HEK293 (cell line): ENCODE measurements at regions not wholly inside any gene's neighbourhood (a gene's known extent, or its start where the extent isn't known, plus 50 kb on each side); places are given as distances from the start of the nearest gene placed in this dataset.

ENCODE experiments used
- CTCF ChIA-PET: fragments of 350-600 bp; formaldehyde crosslinking; extraction: SDS; loops from one replicate; lab custom pipeline; 2021; ENCODE audit warnings: antibody characterized with exemption; lab: Yijun Ruan, JAX
- POLR2A ChIA-PET: fragments of 300-600 bp; formaldehyde crosslinking; extraction: SDS; loops from one replicate; lab custom pipeline; 2020; ENCODE audit warnings: antibody characterized with exemption, inconsistent platforms; lab: Yijun Ruan, JAX
- H3K27ac ChIP-seq: fragments of 200-500 bp; sonication (Bioruptor generic); 2 replicates; pipeline ENCODE4 v1.5.1; 2014; ENCODE audit warnings: low read depth, low read length, control low read depth, inconsistent platforms; ENCODE audit errors: extremely low read depth
- H3K36me3 ChIP-seq, 2 experiments: fragments of 200-500 bp in 1 of 2; sonication (Bioruptor generic) in 1 of 2; 1 replicate in 1 of 2; 2 replicates in 1 of 2; pipeline ENCODE4 v1.5.1; 2014 to 2017; ENCODE audit warnings: inconsistent platforms in 2 of 2, low read length in 2 of 2; ENCODE audit not compliant: control insufficient read depth in 2 of 2, insufficient read depth in 1 of 2
- H3K4me1 ChIP-seq: fragments of 200-500 bp; sonication (Bioruptor generic); 2 replicates; pipeline ENCODE4 v1.5.1; 2014; ENCODE audit warnings: mild to moderate bottlenecking, low read length, inconsistent platforms; ENCODE audit not compliant: control insufficient read depth, insufficient read depth
- H3K4me3 ChIP-seq: 2 replicates; pipeline ENCODE4 v1.5.1; 2011; ENCODE audit warnings: low read depth, mild to moderate bottlenecking, control low read depth, low read length, moderate library complexity
- H3K9me3 ChIP-seq: fragments of 200-500 bp; sonication (Bioruptor generic); 2 replicates; pipeline ENCODE4 v1.5.1; 2014; ENCODE audit warnings: low read depth, low read length, inconsistent platforms; ENCODE audit not compliant: control insufficient read depth, insufficient read depth
- GLI2 ChIP-seq: fragments of 450-650 bp; formaldehyde crosslinking; IDR thresholded peaks from 2 replicates; pipeline ENCODE4; 2017; ENCODE audit warnings: missing biosample characterization, missing genetic modification characterization, low read depth, borderline replicate concordance
- GLIS2 ChIP-seq: fragments of 450-650 bp; formaldehyde crosslinking; IDR thresholded peaks from 2 replicates; pipeline ENCODE4 v1.5.1; 2016; ENCODE audit warnings: missing biosample characterization, missing genetic modification characterization
- IKZF3 ChIP-seq: fragments of 450-650 bp; IDR thresholded peaks from 2 replicates; pipeline ENCODE4 v1.5.0; 2018; ENCODE audit warnings: missing biosample characterization, mild to moderate bottlenecking, missing genetic modification characterization, moderate library complexity
- KLF16 ChIP-seq: fragments of 450-650 bp; formaldehyde crosslinking; IDR thresholded peaks from 2 replicates; pipeline ENCODE4 v1.5.1; 2017; ENCODE audit warnings: missing biosample characterization, missing genetic modification characterization
- ZBTB49 ChIP-seq: fragments of 450-650 bp; formaldehyde crosslinking; IDR thresholded peaks from 2 replicates; pipeline ENCODE4 v1.5.1; 2016; ENCODE audit warnings: missing biosample characterization, missing genetic modification characterization, low read depth
- ZFP37 ChIP-seq: fragments of 450-650 bp; formaldehyde crosslinking; IDR thresholded peaks from 2 replicates; pipeline ENCODE4 v1.5.1; 2016; ENCODE audit warnings: missing biosample characterization, missing genetic modification characterization
- ZFP69B ChIP-seq: fragments of 450-650 bp; formaldehyde crosslinking; IDR thresholded peaks from 2 replicates; pipeline ENCODE4 v1.5.1; 2016; ENCODE audit warnings: missing biosample characterization, missing genetic modification characterization
- ZNF140 ChIP-seq: fragments of 450-650 bp; formaldehyde crosslinking; IDR thresholded peaks from 2 replicates; pipeline ENCODE4 v1.5.1; 2016; ENCODE audit warnings: missing biosample characterization, missing genetic modification characterization
- ZNF175 ChIP-seq: fragments of 450-650 bp; formaldehyde crosslinking; IDR thresholded peaks from 2 replicates; pipeline ENCODE4 v1.5.1; 2016; ENCODE audit warnings: missing biosample characterization, missing genetic modification characterization
- ZNF202 ChIP-seq: fragments of 450-650 bp; formaldehyde crosslinking; IDR thresholded peaks from 2 replicates; pipeline ENCODE4 v1.5.1; 2016; ENCODE audit warnings: missing biosample characterization, missing genetic modification characterization, borderline replicate concordance
- ZNF354C ChIP-seq: fragments of 450-650 bp; formaldehyde crosslinking; IDR thresholded peaks from 2 replicates; pipeline ENCODE4 v1.5.1; 2016; ENCODE audit warnings: missing biosample characterization, missing genetic modification characterization, low read depth, borderline replicate concordance
- ZNF416 ChIP-seq: fragments of 450-650 bp; formaldehyde crosslinking; IDR thresholded peaks from 2 replicates; pipeline ENCODE4 v1.5.1; 2016; ENCODE audit warnings: missing biosample characterization, missing genetic modification characterization
- ZNF433 ChIP-seq: fragments of 450-650 bp; formaldehyde crosslinking; IDR thresholded peaks from 2 replicates; pipeline ENCODE4 v1.5.1; 2016; ENCODE audit warnings: missing biosample characterization, missing genetic modification characterization, low read depth
- ZNF514 ChIP-seq: fragments of 450-650 bp; formaldehyde crosslinking; IDR thresholded peaks from 2 replicates; pipeline ENCODE4 v1.5.1; 2016; ENCODE audit warnings: missing biosample characterization, missing genetic modification characterization
- ZNF529 ChIP-seq: fragments of 450-650 bp; formaldehyde crosslinking; IDR thresholded peaks from 2 replicates; pipeline ENCODE4 v1.5.1; 2017; ENCODE audit warnings: missing genetic modification characterization, missing biosample characterization; ENCODE audit not compliant: insufficient replicate concordance
- ZNF548 ChIP-seq: fragments of 450-650 bp; formaldehyde crosslinking; IDR thresholded peaks from 2 replicates; pipeline ENCODE4 v1.5.1; 2016; ENCODE audit warnings: missing biosample characterization, missing genetic modification characterization
- ZNF623 ChIP-seq: fragments of 450-650 bp; formaldehyde crosslinking; IDR thresholded peaks from 2 replicates; pipeline ENCODE4 v1.5.1; 2016; ENCODE audit warnings: missing biosample characterization, missing genetic modification characterization
- ZNF658 ChIP-seq: fragments of 450-650 bp; formaldehyde crosslinking; IDR thresholded peaks from 2 replicates; pipeline ENCODE4; 2016; ENCODE audit warnings: missing biosample characterization, missing genetic modification characterization
- ZNF843 ChIP-seq: fragments of 450-650 bp; formaldehyde crosslinking; IDR thresholded peaks from 2 replicates; pipeline ENCODE4 v1.5.1; 2016; ENCODE audit warnings: missing biosample characterization, missing genetic modification characterization
- TF ChIP-seq, protein P1 (sequence below): fragments of 450-650 bp; formaldehyde crosslinking; IDR thresholded peaks from 2 replicates; pipeline ENCODE4 v1.5.1; 2016; ENCODE audit warnings: missing biosample characterization, missing genetic modification characterization
- TF ChIP-seq, protein P2 (sequence below): fragments of 450-650 bp; formaldehyde crosslinking; conservative IDR thresholded peaks from 2 replicates; pipeline ENCODE4 v1.5.1; 2016; ENCODE audit warnings: low read depth, missing biosample characterization, missing genetic modification characterization
- TF ChIP-seq, protein P3 (sequence below): fragments of 450-650 bp; formaldehyde crosslinking; IDR thresholded peaks from 2 replicates; pipeline ENCODE4 v1.5.1; 2017; ENCODE audit warnings: missing biosample characterization, missing genetic modification characterization
- TF ChIP-seq, protein P4 (sequence below): fragments of 450-650 bp; formaldehyde crosslinking; IDR thresholded peaks from 2 replicates; pipeline ENCODE4 v1.5.1; 2016; ENCODE audit warnings: missing biosample characterization, missing genetic modification characterization

DNA sequence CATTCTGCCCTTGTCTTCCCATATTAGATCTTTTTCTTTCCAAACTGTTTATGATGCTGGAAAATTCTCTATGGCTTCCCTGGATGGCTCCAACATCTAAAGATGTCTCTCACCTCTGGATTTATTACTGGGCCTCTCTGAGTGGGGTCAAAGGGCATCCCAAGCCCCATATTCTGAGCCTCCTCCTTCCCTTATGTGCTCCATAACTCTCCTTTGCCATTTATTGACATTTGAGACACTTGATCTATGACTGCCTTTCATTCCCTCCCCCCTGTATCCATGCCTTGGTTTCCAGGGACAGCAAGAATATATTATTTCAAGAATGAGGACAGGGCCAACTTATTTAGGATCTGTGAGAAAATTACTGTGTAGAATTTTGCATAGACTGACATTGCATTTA lies 369.3 kb upstream of the ONECUT1 start:
- TF ChIP-seq, protein P1, sequence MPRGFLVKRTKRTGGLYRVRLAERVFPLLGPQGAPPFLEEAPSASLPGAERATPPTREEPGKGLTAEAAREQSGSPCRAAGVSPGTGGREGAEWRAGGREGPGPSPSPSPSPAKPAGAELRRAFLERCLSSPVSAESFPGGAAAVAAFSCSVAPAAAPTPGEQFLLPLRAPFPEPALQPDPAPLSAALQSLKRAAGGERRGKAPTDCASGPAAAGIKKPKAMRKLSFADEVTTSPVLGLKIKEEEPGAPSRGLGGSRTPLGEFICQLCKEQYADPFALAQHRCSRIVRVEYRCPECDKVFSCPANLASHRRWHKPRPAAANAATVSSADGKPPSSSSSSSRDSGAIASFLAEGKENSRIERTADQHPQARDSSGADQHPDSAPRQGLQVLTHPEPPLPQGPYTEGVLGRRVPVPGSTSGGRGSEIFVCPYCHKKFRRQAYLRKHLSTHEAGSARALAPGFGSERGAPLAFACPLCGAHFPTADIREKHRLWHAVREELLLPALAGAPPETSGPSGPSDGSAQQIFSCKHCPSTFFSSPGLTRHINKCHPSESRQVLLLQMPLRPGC (tag by site-specific recombination): no peak
- TF ChIP-seq ZNF623: no peak
- no peak for TF ChIP-seq ZNF202
- TF ChIP-seq ZNF354C (tag by site-specific recombination): no peak
- TF ChIP-seq ZNF433 (tag by site-specific recombination): no peak
- Histone ChIP-seq H3K36me3 (no peaks in the 10 kb centered on the region), H3K27ac (no peak overlapping the region), H3K4me3 (no peak overlapping the region), H3K4me1 (no peaks in the 10 kb centered on the region), H3K9me3 (no peaks in the 10 kb centered on the region)
- CTCF ChIA-PET: no interaction called here
- POLR2A ChIA-PET: no interaction called here

DNA sequence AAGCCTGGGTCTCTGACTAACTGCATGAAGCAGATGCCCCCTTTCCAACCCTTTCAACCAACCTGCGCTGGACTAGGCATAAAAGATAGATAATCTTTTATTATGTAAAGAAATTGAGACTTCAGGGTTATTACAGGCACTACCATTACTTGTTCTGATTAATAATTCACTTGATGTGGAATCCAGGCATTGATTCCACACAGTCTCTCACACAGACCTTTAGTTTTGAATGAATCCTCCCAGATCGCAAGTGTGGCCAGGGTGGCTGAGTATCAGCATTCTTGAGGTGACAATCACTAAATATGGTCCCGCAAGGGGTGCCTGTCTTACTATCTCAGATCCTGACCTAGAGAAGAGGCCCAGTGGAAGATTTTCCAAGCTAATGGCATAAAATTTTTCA lies 368.9 kb upstream of the ONECUT1 start:
- CTCF ChIA-PET: no interaction called here
- no peaks in the 10 kb centered on the region for H3K9me3 ChIP-seq
- TF ChIP-seq ZNF529 (tag by site-specific recombination): no peak
- TF ChIP-seq ZFP69B (tag by site-specific recombination): no peak
- no peak for TF ChIP-seq ZFP37
- no peak for TF ChIP-seq ZNF514 (tag by site-specific recombination)
- TF ChIP-seq, protein P2, sequence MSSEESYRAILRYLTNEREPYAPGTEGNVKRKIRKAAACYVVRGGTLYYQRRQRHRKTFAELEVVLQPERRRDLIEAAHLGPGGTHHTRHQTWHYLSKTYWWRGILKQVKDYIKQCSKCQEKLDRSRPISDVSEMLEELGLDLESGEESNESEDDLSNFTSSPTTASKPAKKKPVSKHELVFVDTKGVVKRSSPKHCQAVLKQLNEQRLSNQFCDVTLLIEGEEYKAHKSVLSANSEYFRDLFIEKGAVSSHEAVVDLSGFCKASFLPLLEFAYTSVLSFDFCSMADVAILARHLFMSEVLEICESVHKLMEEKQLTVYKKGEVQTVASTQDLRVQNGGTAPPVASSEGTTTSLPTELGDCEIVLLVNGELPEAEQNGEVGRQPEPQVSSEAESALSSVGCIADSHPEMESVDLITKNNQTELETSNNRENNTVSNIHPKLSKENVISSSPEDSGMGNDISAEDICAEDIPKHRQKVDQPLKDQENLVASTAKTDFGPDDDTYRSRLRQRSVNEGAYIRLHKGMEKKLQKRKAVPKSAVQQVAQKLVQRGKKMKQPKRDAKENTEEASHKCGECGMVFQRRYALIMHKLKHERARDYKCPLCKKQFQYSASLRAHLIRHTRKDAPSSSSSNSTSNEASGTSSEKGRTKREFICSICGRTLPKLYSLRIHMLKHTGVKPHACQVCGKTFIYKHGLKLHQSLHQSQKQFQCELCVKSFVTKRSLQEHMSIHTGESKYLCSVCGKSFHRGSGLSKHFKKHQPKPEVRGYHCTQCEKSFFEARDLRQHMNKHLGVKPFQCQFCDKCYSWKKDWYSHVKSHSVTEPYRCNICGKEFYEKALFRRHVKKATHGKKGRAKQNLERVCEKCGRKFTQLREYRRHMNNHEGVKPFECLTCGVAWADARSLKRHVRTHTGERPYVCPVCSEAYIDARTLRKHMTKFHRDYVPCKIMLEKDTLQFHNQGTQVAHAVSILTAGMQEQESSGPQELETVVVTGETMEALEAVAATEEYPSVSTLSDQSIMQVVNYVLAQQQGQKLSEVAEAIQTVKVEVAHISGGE (tag by site-specific recombination): no peak
- TF ChIP-seq, protein P3, sequence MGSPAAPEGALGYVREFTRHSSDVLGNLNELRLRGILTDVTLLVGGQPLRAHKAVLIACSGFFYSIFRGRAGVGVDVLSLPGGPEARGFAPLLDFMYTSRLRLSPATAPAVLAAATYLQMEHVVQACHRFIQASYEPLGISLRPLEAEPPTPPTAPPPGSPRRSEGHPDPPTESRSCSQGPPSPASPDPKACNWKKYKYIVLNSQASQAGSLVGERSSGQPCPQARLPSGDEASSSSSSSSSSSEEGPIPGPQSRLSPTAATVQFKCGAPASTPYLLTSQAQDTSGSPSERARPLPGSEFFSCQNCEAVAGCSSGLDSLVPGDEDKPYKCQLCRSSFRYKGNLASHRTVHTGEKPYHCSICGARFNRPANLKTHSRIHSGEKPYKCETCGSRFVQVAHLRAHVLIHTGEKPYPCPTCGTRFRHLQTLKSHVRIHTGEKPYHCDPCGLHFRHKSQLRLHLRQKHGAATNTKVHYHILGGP (tag by site-specific recombination): no peak
- no peak for TF ChIP-seq ZBTB49 (tag by site-specific recombination)
- TF ChIP-seq, protein P4, sequence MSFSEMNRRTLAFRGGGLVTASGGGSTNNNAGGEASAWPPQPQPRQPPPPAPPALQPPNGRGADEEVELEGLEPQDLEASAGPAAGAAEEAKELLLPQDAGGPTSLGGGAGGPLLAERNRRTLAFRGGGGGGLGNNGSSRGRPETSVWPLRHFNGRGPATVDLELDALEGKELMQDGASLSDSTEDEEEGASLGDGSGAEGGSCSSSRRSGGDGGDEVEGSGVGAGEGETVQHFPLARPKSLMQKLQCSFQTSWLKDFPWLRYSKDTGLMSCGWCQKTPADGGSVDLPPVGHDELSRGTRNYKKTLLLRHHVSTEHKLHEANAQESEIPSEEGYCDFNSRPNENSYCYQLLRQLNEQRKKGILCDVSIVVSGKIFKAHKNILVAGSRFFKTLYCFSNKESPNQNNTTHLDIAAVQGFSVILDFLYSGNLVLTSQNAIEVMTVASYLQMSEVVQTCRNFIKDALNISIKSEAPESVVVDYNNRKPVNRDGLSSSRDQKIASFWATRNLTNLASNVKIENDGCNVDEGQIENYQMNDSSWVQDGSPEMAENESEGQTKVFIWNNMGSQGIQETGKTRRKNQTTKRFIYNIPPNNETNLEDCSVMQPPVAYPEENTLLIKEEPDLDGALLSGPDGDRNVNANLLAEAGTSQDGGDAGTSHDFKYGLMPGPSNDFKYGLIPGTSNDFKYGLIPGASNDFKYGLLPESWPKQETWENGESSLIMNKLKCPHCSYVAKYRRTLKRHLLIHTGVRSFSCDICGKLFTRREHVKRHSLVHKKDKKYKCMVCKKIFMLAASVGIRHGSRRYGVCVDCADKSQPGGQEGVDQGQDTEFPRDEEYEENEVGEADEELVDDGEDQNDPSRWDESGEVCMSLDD (tag by site-specific recombination): no peak
- no peak for TF ChIP-seq ZNF416
- no peak for TF ChIP-seq IKZF3 (tag by site-specific recombination)
- no peak for TF ChIP-seq KLF16 (tag by site-specific recombination)
- TF ChIP-seq ZNF843: no peak
- TF ChIP-seq ZNF175 (tag by site-specific recombination): no peak
- TF ChIP-seq GLI2 (tag by site-specific recombination): no peak
- no peak for TF ChIP-seq ZNF658 (tag by site-specific recombination)
- no peak for TF ChIP-seq ZNF140 (tag by site-specific recombination)
- no peak for TF ChIP-seq ZNF548 (tag by site-specific recombination)
- TF ChIP-seq GLIS2 (tag by site-specific recombination): no peak
- TF ChIP-seq, all 188 proteins: peak for 0
- no peaks in the 10 kb centered on the region for H3K36me3 ChIP-seq
- H3K4me1 ChIP-seq: no peaks in the 10 kb centered on the region
- H3K4me3 ChIP-seq: no peak overlapping the region
- POLR2A ChIA-PET: no interaction called here
- H3K27ac ChIP-seq: no peak overlapping the region
